OCI-LY1 (cell line): ENCODE measurements at regions not wholly inside any gene's neighbourhood (a gene's known extent, or its start where the extent isn't known, plus 50 kb on each side); places are given as distances from the start of the nearest gene placed in this dataset.

ENCODE experiments used
- H2AFZ ChIP-seq: fragments of 200-600 bp; sonication (generic), shearing (Covaris generic); 2 replicates; pipeline ENCODE4 v1.6.0; 2014; ENCODE audit warnings: antibody characterized with exemption, mild to moderate bottlenecking, low read length
- H3F3A ChIP-seq: fragments of 200-600 bp; sonication (generic), shearing (Covaris generic); 2 replicates; pipeline ENCODE4 v1.6.0; 2014; ENCODE audit warnings: mild to moderate bottlenecking, antibody characterized with exemption, low read length, moderate library complexity; ENCODE audit not compliant: insufficient read depth
- H3K27ac ChIP-seq: fragments of 200-600 bp; sonication (generic); 2 replicates; pipeline ENCODE4 v1.5.1; 2014; ENCODE audit warnings: low read length, mixed run types, mild to moderate bottlenecking, low read depth; ENCODE audit not compliant: poor library complexity, severe bottlenecking
- H3K27me3 ChIP-seq: fragments of 200-600 bp; sonication (generic); 2 replicates; pipeline ENCODE4 v1.6.0; 2014; ENCODE audit warnings: antibody characterized with exemption, mild to moderate bottlenecking, low read length, moderate library complexity; ENCODE audit not compliant: insufficient read depth
- H3K36me3 ChIP-seq: fragments of 200-600 bp; sonication (generic); 2 replicates; pipeline ENCODE4 v1.6.1; 2014; ENCODE audit warnings: mild to moderate bottlenecking, antibody characterized with exemption, low read length, moderate library complexity, mixed read lengths; ENCODE audit not compliant: insufficient read depth
- H3K4me1 ChIP-seq: fragments of 200-600 bp; sonication (generic); 2 replicates; pipeline ENCODE4 v1.5.1; 2014; ENCODE audit warnings: mild to moderate bottlenecking, low read length, moderate library complexity; ENCODE audit not compliant: insufficient read depth, severe bottlenecking
- H3K4me2 ChIP-seq: fragments of 200-600 bp; sonication (generic), shearing (Covaris generic); 2 replicates; pipeline ENCODE4 v1.6.1; 2014; ENCODE audit warnings: low read length
- H3K4me3 ChIP-seq: fragments of 200-600 bp; sonication (generic); 2 replicates; pipeline ENCODE4 v1.5.1; 2014; ENCODE audit warnings: low read length, low read depth, mild to moderate bottlenecking, mixed read lengths; ENCODE audit not compliant: poor library complexity, severe bottlenecking
- H3K79me2 ChIP-seq: fragments of 200-600 bp; shearing (Covaris generic); 2 replicates; pipeline ENCODE4 v1.6.1; 2016; ENCODE audit warnings: mixed run types, low read length, mixed read lengths; ENCODE audit not compliant: insufficient read depth
- H3K9ac ChIP-seq: fragments of 200-600 bp; sonication (generic), shearing (Covaris generic); 2 replicates; pipeline ENCODE4 v1.6.1; 2014; ENCODE audit warnings: mild to moderate bottlenecking, low read length, mixed read lengths
- H3K9me2 ChIP-seq: fragments of 200-600 bp; sonication (generic), shearing (Covaris generic); 2 replicates; pipeline ENCODE4 v1.6.1; 2014; ENCODE audit warnings: low read depth, mild to moderate bottlenecking, low read length, mixed read lengths
- H3K9me3 ChIP-seq: fragments of 200-600 bp; shearing (Covaris generic); 2 replicates; pipeline ENCODE4 v1.6.1; 2014; ENCODE audit warnings: low read length, mixed read lengths
- H4K20me1 ChIP-seq: fragments of 200-600 bp; sonication (generic), shearing (Covaris generic); 2 replicates; pipeline ENCODE4 v1.6.0; 2016; ENCODE audit warnings: mild to moderate bottlenecking, low read length; ENCODE audit not compliant: insufficient read depth
- CTCF ChIP-seq: fragments of 200-600 bp; sonication (generic), shearing (Covaris generic); IDR thresholded peaks from 2 replicates; pipeline ENCODE4 v1.5.1; 2017; ENCODE audit warnings: mild to moderate bottlenecking, antibody characterized with exemption, low read length, moderate library complexity, mixed read lengths
- EZH2 ChIP-seq: fragments of 200-600 bp; sonication (generic), shearing (Covaris generic); IDR thresholded peaks from 2 replicates; pipeline ENCODE4 v1.8.0; 2017; ENCODE audit warnings: borderline replicate concordance, mixed run types, mild to moderate bottlenecking, antibody characterized with exemption, low read length, moderate library complexity, mixed read lengths

DNA sequence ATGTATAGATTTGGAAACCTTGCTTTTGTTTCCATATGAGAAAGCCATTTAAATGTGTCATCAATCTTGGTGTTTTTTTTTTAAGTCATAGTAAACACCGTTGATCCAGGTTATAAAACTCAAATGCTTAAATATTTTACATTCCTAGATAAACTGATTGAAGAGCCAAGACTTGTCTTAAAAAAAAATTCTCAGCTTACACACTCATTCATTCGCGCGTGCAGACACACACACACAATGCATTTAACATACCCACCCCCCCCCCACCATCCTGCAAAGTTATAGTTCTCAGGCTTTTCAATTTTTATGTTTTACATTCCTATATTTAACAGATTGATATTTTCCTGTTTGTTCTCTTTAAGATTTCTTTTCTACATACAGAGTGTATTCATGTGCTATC, 536.4 kb downstream of the PRKD1 start:
- H4K20me1 ChIP-seq = no peaks in the 10 kb centered on the region
- no peaks in the 10 kb centered on the region for H3K27me3 ChIP-seq
- H3K4me3 ChIP-seq = no peak overlapping the region
- no peak overlapping the region for H3K27ac ChIP-seq
- H2AFZ ChIP-seq = no peak overlapping the region
- no peaks in the 10 kb centered on the region for H3K4me1 ChIP-seq
- H3K9me3 ChIP-seq = no peaks in the 10 kb centered on the region
- H3K9ac ChIP-seq = no peak overlapping the region
- no peaks in the 10 kb centered on the region for H3K36me3 ChIP-seq
- TF ChIP-seq EZH2 = no peak
- no peak for TF ChIP-seq CTCF
- H3K9me2 ChIP-seq = no peaks in the 10 kb centered on the region
- H3F3A ChIP-seq = no peaks in the 10 kb centered on the region
- no peaks in the 10 kb centered on the region for H3K79me2 ChIP-seq
- no peak overlapping the region for H3K4me2 ChIP-seq

GRCh38 chr14:29391801-29392200, 535.8 kb downstream of the PRKD1 start:
- Histone ChIP-seq H3K9ac (no peak overlapping the region), H3K79me2 (no peaks in the 10 kb centered on the region), H3K27me3 (no peaks in the 10 kb centered on the region), H4K20me1 (no peaks in the 10 kb centered on the region), H3K4me2 (no peak overlapping the region), H3K27ac (no peak overlapping the region), H3K36me3 (no peaks in the 10 kb centered on the region), H3K4me1 (no peaks in the 10 kb centered on the region), H2AFZ (no peak overlapping the region), H3K9me3 (no peaks in the 10 kb centered on the region), H3K9me2 (no peaks in the 10 kb centered on the region), H3K4me3 (no peak overlapping the region), H3F3A (no peaks in the 10 kb centered on the region)
- TF ChIP-seq CTCF (no peak), EZH2 (no peak)

DNA sequence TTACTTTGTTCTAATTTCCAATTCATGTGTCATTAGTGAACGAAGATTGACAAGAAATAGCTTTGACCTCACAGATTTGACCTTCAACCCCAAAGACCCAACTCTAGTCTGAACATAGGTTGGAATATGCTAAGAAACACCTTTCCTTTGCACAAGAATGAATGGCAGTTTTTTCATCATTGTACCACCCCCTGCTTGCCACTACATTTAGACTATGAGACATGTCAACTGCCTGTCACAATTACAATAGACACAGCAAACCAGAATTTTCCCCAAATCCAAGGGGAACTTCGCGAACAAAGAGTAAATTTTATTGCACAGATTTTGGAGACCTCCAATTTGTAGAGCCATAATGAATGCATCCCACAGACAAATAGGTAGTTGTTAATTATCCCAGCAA, 535.4 kb downstream of the PRKD1 start:
- no peaks in the 10 kb centered on the region for H3F3A ChIP-seq
- H3K4me3 ChIP-seq = no peak overlapping the region
- H3K4me2 ChIP-seq = no peak overlapping the region
- H3K4me1 ChIP-seq = no peaks in the 10 kb centered on the region
- H3K79me2 ChIP-seq = no peaks in the 10 kb centered on the region
- no peak overlapping the region for H2AFZ ChIP-seq
- TF ChIP-seq CTCF = no peak
- no peak for TF ChIP-seq EZH2
- H3K9me3 ChIP-seq = no peaks in the 10 kb centered on the region
- no peaks in the 10 kb centered on the region for H3K27me3 ChIP-seq
- H3K9ac ChIP-seq = no peak overlapping the region
- no peak overlapping the region for H3K27ac ChIP-seq
- no peaks in the 10 kb centered on the region for H4K20me1 ChIP-seq
- H3K36me3 ChIP-seq = no peaks in the 10 kb centered on the region
- no peaks in the 10 kb centered on the region for H3K9me2 ChIP-seq
